ENCODE measurements at regions not wholly inside any gene's neighbourhood (a gene's known extent, or its start where the extent isn't known, plus 50 kb on each side); places are given as distances from the start of the nearest gene placed in this dataset.

DNA sequence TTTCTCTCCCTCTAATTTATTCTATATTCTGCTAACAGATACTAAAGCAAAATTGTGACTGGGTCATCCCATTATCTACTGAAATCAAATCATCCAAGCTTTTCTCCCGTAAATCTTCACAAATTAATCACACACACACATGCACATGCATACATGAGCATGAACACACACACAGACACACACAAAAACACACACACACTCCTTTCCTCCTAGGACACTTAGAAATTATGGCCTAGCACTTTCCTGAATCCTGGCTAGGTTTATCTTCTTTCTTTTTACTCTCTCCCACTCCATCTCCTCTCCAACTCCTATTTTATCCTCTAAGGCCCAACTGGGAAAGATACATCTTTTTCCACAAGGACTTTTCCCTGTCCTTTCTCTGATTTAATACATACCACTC is 255.6 kb upstream of the G2E3 start:
- TF ChIP-seq POLR2A (IDR thresholded peaks at IDR 0.05), result no peak
- TF ChIP-seq, protein P1, sequence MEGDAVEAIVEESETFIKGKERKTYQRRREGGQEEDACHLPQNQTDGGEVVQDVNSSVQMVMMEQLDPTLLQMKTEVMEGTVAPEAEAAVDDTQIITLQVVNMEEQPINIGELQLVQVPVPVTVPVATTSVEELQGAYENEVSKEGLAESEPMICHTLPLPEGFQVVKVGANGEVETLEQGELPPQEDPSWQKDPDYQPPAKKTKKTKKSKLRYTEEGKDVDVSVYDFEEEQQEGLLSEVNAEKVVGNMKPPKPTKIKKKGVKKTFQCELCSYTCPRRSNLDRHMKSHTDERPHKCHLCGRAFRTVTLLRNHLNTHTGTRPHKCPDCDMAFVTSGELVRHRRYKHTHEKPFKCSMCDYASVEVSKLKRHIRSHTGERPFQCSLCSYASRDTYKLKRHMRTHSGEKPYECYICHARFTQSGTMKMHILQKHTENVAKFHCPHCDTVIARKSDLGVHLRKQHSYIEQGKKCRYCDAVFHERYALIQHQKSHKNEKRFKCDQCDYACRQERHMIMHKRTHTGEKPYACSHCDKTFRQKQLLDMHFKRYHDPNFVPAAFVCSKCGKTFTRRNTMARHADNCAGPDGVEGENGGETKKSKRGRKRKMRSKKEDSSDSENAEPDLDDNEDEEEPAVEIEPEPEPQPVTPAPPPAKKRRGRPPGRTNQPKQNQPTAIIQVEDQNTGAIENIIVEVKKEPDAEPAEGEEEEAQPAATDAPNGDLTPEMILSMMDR (IDR thresholded peaks at IDR 0.05), result no peak
